CD4-positive, alpha-beta T cell treated with Interleukin-15 for 1 hour (primary cell): ENCODE measurements at regions not wholly inside any gene's neighbourhood (a gene's known extent, or its start where the extent isn't known, plus 50 kb on each side); places are given as distances from the start of the nearest gene placed in this dataset.

ENCODE experiments used
- DNase-seq: peaks from one replicate; pipeline ENCODE4 v3.0.0-alpha.2; 2020

- no peak for DNase-seq
Measured at GRCh38 chr9:69955536-69956355, 87.9 kb upstream of the MAMDC2 start.

- no peak for DNase-seq
Measured at GRCh38 chr9:69961843-69962242, 81.8 kb upstream of the MAMDC2 start.

- no peak for DNase-seq
Measured at GRCh38 chr9:69963803-69964202, 79.8 kb upstream of the MAMDC2 start.

GRCh38 chr9:69964446-69964845 lies 79.2 kb upstream of the MAMDC2 start:
- DNase-seq, result no peak

- no peak for DNase-seq
Measured at GRCh38 chr9:69965416-69966145, 78.1 kb upstream of the MAMDC2 start.

- DNase-seq, result no peak
Measured at GRCh38 chr9:69967344-69967743, 76.3 kb upstream of the MAMDC2 start.

GRCh38 chr9:69970001-69970533 lies 73.6 kb upstream of the MAMDC2 start:
- no peak for DNase-seq

- DNase-seq, result peak; percentile 31
Measured at GRCh38 chr9:69971643-69972449, 71.8 kb upstream of the MAMDC2 start.

GRCh38 chr9:69975681-69976080 lies 68.0 kb upstream of the MAMDC2 start:
- DNase-seq, result no peak

GRCh38 chr9:69976152-69976551 lies 67.5 kb upstream of the MAMDC2 start:
- DNase-seq, result no peak

GRCh38 chr9:69980041-69980440 lies 63.6 kb upstream of the MAMDC2 start:
- DNase-seq, result no peak

- no peak for DNase-seq
Measured at GRCh38 chr9:69980591-69980990, 63.1 kb upstream of the MAMDC2 start.

- no peak for DNase-seq
Measured at GRCh38 chr9:69981686-69982445, 61.8 kb upstream of the MAMDC2 start.

GRCh38 chr9:69984831-69985230 lies 58.8 kb upstream of the MAMDC2 start:
- no peak for DNase-seq

GRCh38 chr9:69985971-69986370 lies 57.7 kb upstream of the MAMDC2 start:
- DNase-seq, result no peak

- DNase-seq, result no peak
Measured at GRCh38 chr9:69986970-69987369, 56.7 kb upstream of the MAMDC2 start.

- DNase-seq, result no peak
Measured at GRCh38 chr9:69987457-69987856, 56.2 kb upstream of the MAMDC2 start.

- DNase-seq, result no peak
Measured at GRCh38 chr9:69993110-69993509, 50.5 kb upstream of the MAMDC2 start.
